ENCODE measurements at regions not wholly inside any gene's neighbourhood (a gene's known extent, or its start where the extent isn't known, plus 50 kb on each side); places are given as distances from the start of the nearest gene placed in this dataset.

DNA sequence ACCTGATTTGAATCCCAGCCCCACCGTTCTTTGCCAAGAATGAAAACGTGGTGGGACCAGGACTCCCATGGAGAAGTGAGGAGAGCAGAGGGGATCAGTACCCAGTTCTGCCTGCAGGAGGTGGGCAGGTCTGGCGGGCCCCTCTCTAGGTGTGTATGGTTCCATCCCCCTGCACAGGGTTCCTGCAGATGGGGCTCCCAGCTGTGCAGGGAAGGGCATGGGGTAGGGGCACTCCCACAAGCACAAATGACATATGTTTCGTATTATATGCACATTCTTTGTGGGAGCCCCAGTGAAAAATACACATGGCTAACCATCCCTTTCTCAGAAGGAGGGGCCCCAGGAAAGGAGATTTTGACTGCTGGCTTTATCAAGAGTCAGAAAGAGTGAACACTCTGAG is 144.6 kb downstream of the PLPP3 start:
- no peak for TF ChIP-seq POLR2AphosphoS5 (IDR thresholded peaks at IDR 0.05)
- TF ChIP-seq, protein P1, sequence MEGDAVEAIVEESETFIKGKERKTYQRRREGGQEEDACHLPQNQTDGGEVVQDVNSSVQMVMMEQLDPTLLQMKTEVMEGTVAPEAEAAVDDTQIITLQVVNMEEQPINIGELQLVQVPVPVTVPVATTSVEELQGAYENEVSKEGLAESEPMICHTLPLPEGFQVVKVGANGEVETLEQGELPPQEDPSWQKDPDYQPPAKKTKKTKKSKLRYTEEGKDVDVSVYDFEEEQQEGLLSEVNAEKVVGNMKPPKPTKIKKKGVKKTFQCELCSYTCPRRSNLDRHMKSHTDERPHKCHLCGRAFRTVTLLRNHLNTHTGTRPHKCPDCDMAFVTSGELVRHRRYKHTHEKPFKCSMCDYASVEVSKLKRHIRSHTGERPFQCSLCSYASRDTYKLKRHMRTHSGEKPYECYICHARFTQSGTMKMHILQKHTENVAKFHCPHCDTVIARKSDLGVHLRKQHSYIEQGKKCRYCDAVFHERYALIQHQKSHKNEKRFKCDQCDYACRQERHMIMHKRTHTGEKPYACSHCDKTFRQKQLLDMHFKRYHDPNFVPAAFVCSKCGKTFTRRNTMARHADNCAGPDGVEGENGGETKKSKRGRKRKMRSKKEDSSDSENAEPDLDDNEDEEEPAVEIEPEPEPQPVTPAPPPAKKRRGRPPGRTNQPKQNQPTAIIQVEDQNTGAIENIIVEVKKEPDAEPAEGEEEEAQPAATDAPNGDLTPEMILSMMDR (IDR thresholded peaks at IDR 0.05): no peak
- no peak for DNase-seq
- intact Hi-C loops (cut with DNase I; ENCODE audit: low total_unique reads) (no loop called here), in situ Hi-C loops (cut with MboI; ENCODE audit: low pct_ligation_motif_present in 1 of 4, low pct_unique_long_range_greater_than_20kb in 1 of 4, low sequenced_read_pairs in 3 of 4) (no loop called here)
- H3K4me1 ChIP-seq: peaks cover 0 to 4% (median 0%) of the 10 kb centered on the region in 4 donors
- no peak overlapping the region for H3K27ac ChIP-seq
- H3K4me3 ChIP-seq: no peak overlapping the region
- H3K36me3 ChIP-seq: no peaks in the 10 kb centered on the region
- no peaks in the 10 kb centered on the region for H3K9me3 ChIP-seq
- WGBS, 2 donors (ENCODE audit: low coverage in 1 of 2): 82% methylated on average over 4 of the region's 4 CpGs; no CpG with 5 or more reads in 1 of the 2 donors
- no peaks in the 10 kb centered on the region for H3K27me3 ChIP-seq

DNA sequence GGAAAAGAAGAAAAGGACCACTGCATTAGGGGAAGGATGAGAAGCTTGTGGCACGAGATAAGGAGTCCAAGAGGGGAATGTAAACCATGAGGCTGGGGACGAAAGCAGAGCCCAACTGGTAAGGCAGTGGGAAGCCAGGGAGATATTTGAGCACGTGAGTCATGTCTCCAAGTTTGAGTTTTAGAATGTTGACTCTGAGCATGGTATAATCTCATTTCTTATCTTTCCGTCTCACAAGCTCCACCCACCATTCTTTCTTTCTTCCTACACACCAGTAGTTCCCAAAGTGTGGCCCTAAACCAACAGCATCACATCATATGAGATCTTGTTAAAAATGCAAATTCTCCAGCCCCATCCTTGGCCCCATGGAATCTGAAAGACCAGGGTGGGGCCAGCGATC is 145.3 kb downstream of the PLPP3 start:
- intact Hi-C loops (cut with DNase I; ENCODE audit: low total_unique reads) (no loop called here), in situ Hi-C loops (cut with MboI; ENCODE audit: low pct_ligation_motif_present in 1 of 4, low pct_unique_long_range_greater_than_20kb in 1 of 4, low sequenced_read_pairs in 3 of 4) (no loop called here)
- H3K36me3 ChIP-seq: no peaks in the 10 kb centered on the region
- H3K4me1 ChIP-seq: peaks cover 0 to 4% (median 0%) of the 10 kb centered on the region in 4 donors
- H3K27ac ChIP-seq: no peak overlapping the region
- WGBS, 2 donors (ENCODE audit: low coverage in 1 of 2): 57 to 86% methylated on average over 2 to 5 of the region's 5 CpGs
- DNase-seq: no peak
- H3K9me3 ChIP-seq: no peaks in the 10 kb centered on the region
- H3K4me3 ChIP-seq: no peak overlapping the region
- TF ChIP-seq EP300 (IDR thresholded peaks at IDR 0.05; ENCODE audit: low read depth) (no peak), POLR2AphosphoS5 (IDR thresholded peaks at IDR 0.05) (no peak), POLR2A (IDR thresholded peaks at IDR 0.05) (no peak)
- TF ChIP-seq, protein P1 (IDR thresholded peaks at IDR 0.05): no peak
- no peaks in the 10 kb centered on the region for H3K27me3 ChIP-seq

DNA sequence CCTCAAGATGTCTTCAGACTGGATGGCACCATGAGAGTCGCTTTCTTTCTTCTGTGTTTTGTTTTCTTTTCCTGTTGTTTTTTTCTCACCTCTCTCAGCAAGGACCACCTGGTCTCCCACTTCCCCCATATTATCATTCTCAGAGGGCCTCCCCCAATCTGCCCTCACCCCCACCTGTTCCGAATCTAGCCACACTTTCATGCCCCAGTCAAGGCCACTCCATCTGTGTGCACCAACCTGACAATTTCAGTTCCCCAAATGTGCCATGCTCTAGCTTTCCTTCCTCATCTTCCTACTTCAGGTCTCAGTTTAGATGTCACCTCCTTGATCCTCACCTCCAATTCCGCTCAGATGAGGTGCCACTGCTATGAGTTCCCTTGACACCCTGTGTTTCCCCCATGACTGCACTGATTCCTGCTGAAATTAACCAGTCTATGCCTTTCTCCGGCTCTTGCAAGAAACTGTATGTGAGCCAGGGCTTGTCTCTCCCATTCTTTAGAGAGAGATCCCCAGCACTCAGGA is 146.2 kb downstream of the PLPP3 start:
- DNase-seq: no peak
- Histone ChIP-seq H3K27me3 (no peaks in the 10 kb centered on the region), H3K4me3 (no peak overlapping the region), H3K9me3 (no peaks in the 10 kb centered on the region), H3K27ac (no peak overlapping the region), H3K36me3 (no peaks in the 10 kb centered on the region), H3K4me1 (peaks cover 0 to 4% (median 0%) of the 10 kb centered on the region in 4 donors)
- TF ChIP-seq, protein P1 (IDR thresholded peaks at IDR 0.05): no peak
- TF ChIP-seq POLR2AphosphoS5 (IDR thresholded peaks at IDR 0.05) (no peak), POLR2A (IDR thresholded peaks at IDR 0.05) (no peak), EP300 (IDR thresholded peaks at IDR 0.05; ENCODE audit: low read depth) (no peak)
- WGBS, 2 donors (ENCODE audit: low coverage in 1 of 2): 77 to 81% methylated on average over 4 of the region's 4 CpGs
- intact Hi-C loops (cut with DNase I; ENCODE audit: low total_unique reads) (no loop called here), in situ Hi-C loops (cut with MboI; ENCODE audit: low pct_ligation_motif_present in 1 of 4, low pct_unique_long_range_greater_than_20kb in 1 of 4, low sequenced_read_pairs in 3 of 4) (no loop called here)

DNA sequence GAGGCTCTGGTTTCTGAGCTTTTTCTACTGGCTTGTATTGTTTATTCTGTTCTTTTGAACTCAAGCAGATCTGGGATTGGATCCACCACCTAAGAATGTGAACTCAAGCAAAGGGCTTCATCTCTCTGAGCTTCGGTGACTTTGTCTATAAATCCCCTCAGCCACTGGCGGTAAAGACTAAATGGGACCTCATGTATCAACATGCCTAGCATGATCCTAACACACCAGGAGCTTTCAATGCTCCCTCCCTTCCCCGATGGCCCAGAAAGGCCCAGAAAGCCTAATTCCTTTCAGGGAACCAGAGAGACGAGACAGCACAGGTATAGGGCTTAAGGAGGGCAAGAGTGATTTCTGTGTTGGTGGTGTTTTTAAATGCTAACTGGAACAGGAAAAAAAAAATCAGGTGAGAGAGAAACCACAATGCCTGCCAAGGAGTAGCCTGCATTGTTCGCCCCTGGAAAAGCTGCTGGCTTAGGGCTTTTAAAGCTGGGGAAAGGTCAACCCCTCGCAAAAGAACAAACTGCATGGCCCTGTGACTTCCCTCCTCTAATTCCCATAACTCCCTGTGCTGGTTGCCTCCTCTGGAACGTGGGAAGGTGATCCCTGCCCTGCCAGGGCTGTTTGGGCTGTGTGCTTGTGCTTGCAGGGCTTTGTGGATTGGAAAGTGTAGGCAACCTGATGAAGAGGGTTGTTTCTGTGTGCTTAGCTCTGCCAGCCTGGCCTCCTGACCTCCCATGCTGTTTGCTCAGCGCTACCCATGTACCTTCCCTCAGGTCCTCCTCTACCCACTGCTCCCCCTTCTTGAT is 147.0 kb downstream of the PLPP3 start:
- Histone ChIP-seq H3K9me3 (no peaks in the 10 kb centered on the region), H3K36me3 (no peaks in the 10 kb centered on the region), H3K27ac (no peak overlapping the region), H3K4me3 (no peak overlapping the region), H3K4me1 (peaks cover 0 to 4% (median 0%) of the 10 kb centered on the region in 4 donors), H3K27me3 (no peaks in the 10 kb centered on the region)
- in situ Hi-C loops (cut with MboI; ENCODE audit: low pct_ligation_motif_present in 1 of 4, low pct_unique_long_range_greater_than_20kb in 1 of 4, low sequenced_read_pairs in 3 of 4): no loop called here
- 70 to 75% methylated on average over 6 to 8 of the region's 8 CpGs for WGBS, 2 donors (ENCODE audit: low coverage in 1 of 2)
- TF ChIP-seq POLR2A (IDR thresholded peaks at IDR 0.05) (no peak), EP300 (IDR thresholded peaks at IDR 0.05; ENCODE audit: low read depth) (no peak), POLR2AphosphoS5 (IDR thresholded peaks at IDR 0.05) (no peak)
- TF ChIP-seq, protein P1 (IDR thresholded peaks at IDR 0.05): no peak
- intact Hi-C loops (cut with DNase I; ENCODE audit: low total_unique reads): no loop called here
- no peak for DNase-seq
